ENCODE measurements at regions not wholly inside any gene's neighbourhood (a gene's known extent, or its start where the extent isn't known, plus 50 kb on each side); places are given as distances from the start of the nearest gene placed in this dataset.

DNA sequence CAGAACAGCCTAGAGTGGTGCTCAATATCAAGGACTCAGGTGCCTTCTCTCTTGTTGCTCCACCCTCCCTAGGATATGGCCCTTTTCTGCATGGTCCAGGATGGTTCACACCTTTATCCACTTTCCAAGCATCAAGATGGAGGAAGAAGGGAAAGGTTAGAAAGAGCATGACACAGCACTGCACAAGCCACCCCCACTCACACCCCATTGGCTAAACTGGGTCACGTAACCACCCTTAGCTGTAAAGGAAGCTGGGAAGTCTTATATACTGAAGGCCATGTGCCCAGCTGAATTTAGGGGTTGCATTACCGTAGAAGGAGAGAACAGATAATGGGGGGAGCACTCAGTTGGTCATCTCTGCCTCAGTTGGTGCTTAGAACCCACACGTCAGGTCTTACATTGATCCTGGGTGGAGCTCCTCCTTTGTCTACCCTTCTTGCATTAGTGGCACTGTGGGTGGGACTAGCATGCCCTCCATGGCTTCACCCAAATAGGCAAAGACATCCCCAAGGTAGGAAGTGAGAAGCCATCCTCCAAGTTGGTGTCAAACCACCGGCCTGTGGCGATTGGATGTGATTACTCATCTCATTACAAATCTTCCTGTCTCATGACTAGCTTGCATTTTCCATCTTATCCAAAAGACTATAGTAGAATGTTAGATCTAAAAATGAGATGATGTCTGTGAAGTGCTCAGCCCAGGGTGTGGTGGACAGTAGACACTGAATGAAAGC lies 248.5 kb downstream of the HAUS1 start:
- TF ChIP-seq, protein P1, sequence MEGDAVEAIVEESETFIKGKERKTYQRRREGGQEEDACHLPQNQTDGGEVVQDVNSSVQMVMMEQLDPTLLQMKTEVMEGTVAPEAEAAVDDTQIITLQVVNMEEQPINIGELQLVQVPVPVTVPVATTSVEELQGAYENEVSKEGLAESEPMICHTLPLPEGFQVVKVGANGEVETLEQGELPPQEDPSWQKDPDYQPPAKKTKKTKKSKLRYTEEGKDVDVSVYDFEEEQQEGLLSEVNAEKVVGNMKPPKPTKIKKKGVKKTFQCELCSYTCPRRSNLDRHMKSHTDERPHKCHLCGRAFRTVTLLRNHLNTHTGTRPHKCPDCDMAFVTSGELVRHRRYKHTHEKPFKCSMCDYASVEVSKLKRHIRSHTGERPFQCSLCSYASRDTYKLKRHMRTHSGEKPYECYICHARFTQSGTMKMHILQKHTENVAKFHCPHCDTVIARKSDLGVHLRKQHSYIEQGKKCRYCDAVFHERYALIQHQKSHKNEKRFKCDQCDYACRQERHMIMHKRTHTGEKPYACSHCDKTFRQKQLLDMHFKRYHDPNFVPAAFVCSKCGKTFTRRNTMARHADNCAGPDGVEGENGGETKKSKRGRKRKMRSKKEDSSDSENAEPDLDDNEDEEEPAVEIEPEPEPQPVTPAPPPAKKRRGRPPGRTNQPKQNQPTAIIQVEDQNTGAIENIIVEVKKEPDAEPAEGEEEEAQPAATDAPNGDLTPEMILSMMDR (IDR thresholded peaks at IDR 0.05): no peak
- TF ChIP-seq POLR2AphosphoS5 (IDR thresholded peaks at IDR 0.05; ENCODE audit: low read depth, low read length) (no peak), REST (IDR thresholded peaks at IDR 0.05; ENCODE audit: insufficient read depth in 1 of 2, low read depth in 2 of 2, low read length in 1 of 2) (no peak), TCF7L2 (IDR thresholded peaks at IDR 0.05; ENCODE audit: low read depth, low read length) (no peak), SIN3A (IDR thresholded peaks at IDR 0.05; ENCODE audit: borderline replicate concordance, insufficient read depth, low read depth, low read length) (no peak)

Measured in Panc1 (cell line).